ENCODE measurements at regions not wholly inside any gene's neighbourhood (a gene's known extent, or its start where the extent isn't known, plus 50 kb on each side); places are given as distances from the start of the nearest gene placed in this dataset.

- Histone ChIP-seq H3K4me2 (ENCODE audit: insufficient read depth, low read length, poor library complexity, severe bottlenecking) (no peak overlapping the region), H3K27me3 (ENCODE audit: control insufficient read depth in 3 of 3, insufficient read depth in 3 of 3, low read depth in 1 of 3, low read length in 3 of 3) (peaks cover 0 to 17% (median 0%) of the 10 kb centered on the region in 3 experiments), H3K23ac (ENCODE audit: low read depth, low read length, poor library complexity) (no peak overlapping the region), H3K9me3 (replicated peaks in 1 of 2; ENCODE audit: control insufficient read depth in 2 of 2, insufficient read depth in 1 of 2, low read depth in 1 of 2, low read length in 2 of 2) (no peaks in the 10 kb centered on the region), H3K4me1 (ENCODE audit: control insufficient read depth in 2 of 2, insufficient read depth in 1 of 2, low read depth in 1 of 2, low read length in 2 of 2) (no peaks in the 10 kb centered on the region), H3K14ac (ENCODE audit: low read length) (no peak overlapping the region), H4K91ac (ENCODE audit: low read depth, low read length, poor library complexity) (no peak overlapping the region), H3K27ac (replicated peaks; ENCODE audit: low read length) (no peak overlapping the region), H3K9ac (ENCODE audit: low read depth, low read length, poor library complexity) (no peak overlapping the region), H2BK15ac (ENCODE audit: low read length) (no peak overlapping the region), H3K18ac (ENCODE audit: low read length) (no peak overlapping the region), H2AFZ (ENCODE audit: low read length) (no peak overlapping the region), H2AK5ac (ENCODE audit: low read depth, low read length) (no peak overlapping the region), H2BK5ac (ENCODE audit: low read length) (no peak overlapping the region), H3K4me3 (ENCODE audit: low read length in 2 of 2) (no peak overlapping the region), H4K8ac (ENCODE audit: low read depth, low read length) (no peak overlapping the region), H2BK120ac (ENCODE audit: low read depth, low read length) (no peak overlapping the region), H2BK12ac (ENCODE audit: low read length) (no peak overlapping the region), H3K36me3 (replicated peaks in 1 of 2; ENCODE audit: control insufficient read depth in 2 of 2, insufficient read depth in 2 of 2, low read length in 2 of 2) (no peaks in the 10 kb centered on the region), H3K4ac (ENCODE audit: low read length) (no peak overlapping the region), H3K79me1 (ENCODE audit: low read depth, low read length) (no peaks in the 10 kb centered on the region)
- no CpG with 5 or more reads among the region's 6 CpGs for WGBS, 2 donors (ENCODE audit: extremely low coverage in 2 of 2, insufficient read length in 2 of 2, insufficient replicate concordance in 1 of 2)
- DNase-seq (ENCODE audit: low spot score): no peak
Observed at GRCh38 chr12:114041136-114041535, 75.0 kb upstream of the RBM19 start.

GRCh38 chr12:114038962-114039361 is 72.8 kb upstream of the RBM19 start:
- no peak overlapping the region for H2BK12ac ChIP-seq (ENCODE audit: low read length)
- H3K4me2 ChIP-seq (ENCODE audit: insufficient read depth, low read length, poor library complexity, severe bottlenecking): no peak overlapping the region
- H3K4me3 ChIP-seq (ENCODE audit: low read length in 2 of 2): no peak overlapping the region
- H3K23ac ChIP-seq (ENCODE audit: low read depth, low read length, poor library complexity): no peak overlapping the region
- H2BK5ac ChIP-seq (ENCODE audit: low read length): no peak overlapping the region
- H3K27ac ChIP-seq (replicated peaks; ENCODE audit: low read length): no peak overlapping the region
- H2AK5ac ChIP-seq (ENCODE audit: low read depth, low read length): no peak overlapping the region
- no peak overlapping the region for H2BK120ac ChIP-seq (ENCODE audit: low read depth, low read length)
- H3K4me1 ChIP-seq (ENCODE audit: control insufficient read depth in 2 of 2, insufficient read depth in 1 of 2, low read depth in 1 of 2, low read length in 2 of 2): no peaks in the 10 kb centered on the region
- no peak overlapping the region for H2AFZ ChIP-seq (ENCODE audit: low read length)
- DNase-seq (ENCODE audit: low spot score): no peak
- H3K9ac ChIP-seq (ENCODE audit: low read depth, low read length, poor library complexity): no peak overlapping the region
- whole genome bisulfite sequencing, 2 donors (ENCODE audit: extremely low coverage in 2 of 2, insufficient read length in 2 of 2, insufficient replicate concordance in 1 of 2): no CpG with 5 or more reads among the region's 3 CpGs
- no peak overlapping the region for H3K18ac ChIP-seq (ENCODE audit: low read length)
- H3K9me3 ChIP-seq (replicated peaks in 1 of 2; ENCODE audit: control insufficient read depth in 2 of 2, insufficient read depth in 1 of 2, low read depth in 1 of 2, low read length in 2 of 2): no peaks in the 10 kb centered on the region
- no peaks in the 10 kb centered on the region for H3K36me3 ChIP-seq (replicated peaks in 1 of 2; ENCODE audit: control insufficient read depth in 2 of 2, insufficient read depth in 2 of 2, low read length in 2 of 2)
- H2BK15ac ChIP-seq (ENCODE audit: low read length): no peak overlapping the region
- no peaks in the 10 kb centered on the region for H3K79me1 ChIP-seq (ENCODE audit: low read depth, low read length)
- H3K4ac ChIP-seq (ENCODE audit: low read length): no peak overlapping the region
- H3K27me3 ChIP-seq (ENCODE audit: control insufficient read depth in 3 of 3, insufficient read depth in 3 of 3, low read depth in 1 of 3, low read length in 3 of 3): peaks cover 0 to 2% (median 0%) of the 10 kb centered on the region in 3 experiments
- H3K14ac ChIP-seq (ENCODE audit: low read length): no peak overlapping the region
- no peak overlapping the region for H4K8ac ChIP-seq (ENCODE audit: low read depth, low read length)
- H4K91ac ChIP-seq (ENCODE audit: low read depth, low read length, poor library complexity): no peak overlapping the region

- DNase-seq (ENCODE audit: low spot score): no peak
- H3K79me1 ChIP-seq (ENCODE audit: low read depth, low read length): no peaks in the 10 kb centered on the region
- H3K23ac ChIP-seq (ENCODE audit: low read depth, low read length, poor library complexity): no peak overlapping the region
- no peak overlapping the region for H3K4me2 ChIP-seq (ENCODE audit: insufficient read depth, low read length, poor library complexity, severe bottlenecking)
- no peak overlapping the region for H2BK5ac ChIP-seq (ENCODE audit: low read length)
- no CpG with 5 or more reads among the region's 3 CpGs for WGBS, 2 donors (ENCODE audit: extremely low coverage in 2 of 2, insufficient read length in 2 of 2, insufficient replicate concordance in 1 of 2)
- H3K27ac ChIP-seq (replicated peaks; ENCODE audit: low read length): no peak overlapping the region
- no peak overlapping the region for H4K91ac ChIP-seq (ENCODE audit: low read depth, low read length, poor library complexity)
- H3K14ac ChIP-seq (ENCODE audit: low read length): no peak overlapping the region
- no peak overlapping the region for H3K4ac ChIP-seq (ENCODE audit: low read length)
- no peak overlapping the region for H2AFZ ChIP-seq (ENCODE audit: low read length)
- no peaks in the 10 kb centered on the region for H3K36me3 ChIP-seq (replicated peaks in 1 of 2; ENCODE audit: control insufficient read depth in 2 of 2, insufficient read depth in 2 of 2, low read length in 2 of 2)
- H2BK12ac ChIP-seq (ENCODE audit: low read length): no peak overlapping the region
- no peak overlapping the region for H3K4me3 ChIP-seq (ENCODE audit: low read length in 2 of 2)
- H2BK120ac ChIP-seq (ENCODE audit: low read depth, low read length): no peak overlapping the region
- no peak overlapping the region for H3K9ac ChIP-seq (ENCODE audit: low read depth, low read length, poor library complexity)
- H2BK15ac ChIP-seq (ENCODE audit: low read length): no peak overlapping the region
- H4K8ac ChIP-seq (ENCODE audit: low read depth, low read length): no peak overlapping the region
- no peak overlapping the region for H3K18ac ChIP-seq (ENCODE audit: low read length)
- H3K27me3 ChIP-seq (ENCODE audit: control insufficient read depth in 3 of 3, insufficient read depth in 3 of 3, low read depth in 1 of 3, low read length in 3 of 3): peaks cover 0 to 6% (median 0%) of the 10 kb centered on the region in 3 experiments
- no peaks in the 10 kb centered on the region for H3K9me3 ChIP-seq (replicated peaks in 1 of 2; ENCODE audit: control insufficient read depth in 2 of 2, insufficient read depth in 1 of 2, low read depth in 1 of 2, low read length in 2 of 2)
- no peak overlapping the region for H2AK5ac ChIP-seq (ENCODE audit: low read depth, low read length)
- no peaks in the 10 kb centered on the region for H3K4me1 ChIP-seq (ENCODE audit: control insufficient read depth in 2 of 2, insufficient read depth in 1 of 2, low read depth in 1 of 2, low read length in 2 of 2)
Observed at GRCh38 chr12:114032801-114033200, 66.7 kb upstream of the RBM19 start.

GRCh38 chr12:114030451-114030850 is 64.3 kb upstream of the RBM19 start:
- Histone ChIP-seq H2BK120ac (ENCODE audit: low read depth, low read length) (no peak overlapping the region), H3K27me3 (ENCODE audit: control insufficient read depth in 3 of 3, insufficient read depth in 3 of 3, low read depth in 1 of 3, low read length in 3 of 3) (peaks cover 0 to 6% (median 0%) of the 10 kb centered on the region in 3 experiments), H3K4ac (ENCODE audit: low read length) (no peak overlapping the region), H3K9me3 (replicated peaks in 1 of 2; ENCODE audit: control insufficient read depth in 2 of 2, insufficient read depth in 1 of 2, low read depth in 1 of 2, low read length in 2 of 2) (no peaks in the 10 kb centered on the region), H2BK5ac (ENCODE audit: low read length) (no peak overlapping the region), H3K14ac (ENCODE audit: low read length) (no peak overlapping the region), H3K27ac (replicated peaks; ENCODE audit: low read length) (no peak overlapping the region), H3K4me3 (ENCODE audit: low read length in 2 of 2) (no peak overlapping the region), H3K18ac (ENCODE audit: low read length) (no peak overlapping the region), H2BK15ac (ENCODE audit: low read length) (no peak overlapping the region), H2AFZ (ENCODE audit: low read length) (no peak overlapping the region), H3K36me3 (replicated peaks in 1 of 2; ENCODE audit: control insufficient read depth in 2 of 2, insufficient read depth in 2 of 2, low read length in 2 of 2) (no peaks in the 10 kb centered on the region), H3K23ac (ENCODE audit: low read depth, low read length, poor library complexity) (no peak overlapping the region), H3K4me1 (ENCODE audit: control insufficient read depth in 2 of 2, insufficient read depth in 1 of 2, low read depth in 1 of 2, low read length in 2 of 2) (no peaks in the 10 kb centered on the region), H3K9ac (ENCODE audit: low read depth, low read length, poor library complexity) (no peak overlapping the region), H4K8ac (ENCODE audit: low read depth, low read length) (no peak overlapping the region), H2BK12ac (ENCODE audit: low read length) (no peak overlapping the region), H4K91ac (ENCODE audit: low read depth, low read length, poor library complexity) (no peak overlapping the region), H3K79me1 (ENCODE audit: low read depth, low read length) (no peaks in the 10 kb centered on the region), H3K4me2 (ENCODE audit: insufficient read depth, low read length, poor library complexity, severe bottlenecking) (no peak overlapping the region), H2AK5ac (ENCODE audit: low read depth, low read length) (no peak overlapping the region)
- no CpG with 5 or more reads among the region's 4 CpGs for WGBS, 2 donors (ENCODE audit: extremely low coverage in 2 of 2, insufficient read length in 2 of 2, insufficient replicate concordance in 1 of 2)
- no peak for DNase-seq (ENCODE audit: low spot score)
